ENCODE measurements at regions not wholly inside any gene's neighbourhood (a gene's known extent, or its start where the extent isn't known, plus 50 kb on each side); places are given as distances from the start of the nearest gene placed in this dataset.

- no CpG with 5 or more reads among the region's 18 CpGs for WGBS (ENCODE audit: extremely low coverage, insufficient coverage, insufficient read length)
- H3K9me3 ChIP-seq (ENCODE audit: insufficient read depth, low read depth, low read length) = no peaks in the 10 kb centered on the region
- H3K27me3 ChIP-seq (ENCODE audit: insufficient read depth, low read length) = no peaks in the 10 kb centered on the region
- no peak overlapping the region for H4K91ac ChIP-seq (ENCODE audit: low read depth, low read length)
- no peak overlapping the region for H3K9ac ChIP-seq (ENCODE audit: low read length)
- peaks cover 0 to 3% of the 10 kb centered on the region in 2 experiments for H3K4me1 ChIP-seq (ENCODE audit: control insufficient read depth in 1 of 2, insufficient read depth in 2 of 2, low read length in 2 of 2)
- H2BK5ac ChIP-seq (ENCODE audit: low read depth, low read length, poor library complexity) = no peak overlapping the region
- H3K18ac ChIP-seq (ENCODE audit: low read length) = no peak overlapping the region
- H3K4ac ChIP-seq (ENCODE audit: low read depth, low read length) = no peak overlapping the region
- H2BK12ac ChIP-seq (ENCODE audit: low read length) = no peak overlapping the region
- no peak overlapping the region for H4K8ac ChIP-seq (ENCODE audit: low read depth, low read length)
- no peak overlapping the region for H3K4me3 ChIP-seq (ENCODE audit: low read depth, low read length)
- no peak overlapping the region for H2AFZ ChIP-seq (ENCODE audit: insufficient read depth, low read length, poor library complexity)
- H2AK5ac ChIP-seq (ENCODE audit: low read length) = no peak overlapping the region
- no peak overlapping the region for H2BK120ac ChIP-seq (ENCODE audit: insufficient read depth, low read length, poor library complexity)
- no peak for DNase-seq
- no peak overlapping the region for H3K27ac ChIP-seq (ENCODE audit: low read depth, low read length)
- H3K79me1 ChIP-seq (ENCODE audit: low read length) = no peaks in the 10 kb centered on the region
- H3K4me2 ChIP-seq (ENCODE audit: low read length) = no peak overlapping the region
- no peak overlapping the region for H3K14ac ChIP-seq (ENCODE audit: low read length)
- H4K12ac ChIP-seq (ENCODE audit: low read depth, low read length) = no peak overlapping the region
- H3K23ac ChIP-seq (ENCODE audit: low read length) = no peak overlapping the region
- H3K36me3 ChIP-seq (ENCODE audit: control insufficient read depth in 1 of 2, insufficient read depth in 2 of 2, low read length in 2 of 2) = no peaks in the 10 kb centered on the region
- no peaks in the 10 kb centered on the region for H3K79me2 ChIP-seq (ENCODE audit: control insufficient read depth, insufficient read depth, low read length, poor library complexity)
Observed at GRCh38 chr2:8304821-8305766, 376.8 kb upstream of the ID2 start.

GRCh38 chr2:8306530-8307351 is 375.1 kb upstream of the ID2 start:
- Histone ChIP-seq H3K79me2 (ENCODE audit: control insufficient read depth, insufficient read depth, low read length, poor library complexity) (no peaks in the 10 kb centered on the region), H3K27ac (ENCODE audit: low read depth, low read length) (no peak overlapping the region), H3K23ac (ENCODE audit: low read length) (no peak overlapping the region), H3K4ac (ENCODE audit: low read depth, low read length) (no peak overlapping the region), H3K4me1 (ENCODE audit: control insufficient read depth in 1 of 2, insufficient read depth in 2 of 2, low read length in 2 of 2) (peaks cover 0 to 3% of the 10 kb centered on the region in 2 experiments), H3K36me3 (ENCODE audit: control insufficient read depth in 1 of 2, insufficient read depth in 2 of 2, low read length in 2 of 2) (no peaks in the 10 kb centered on the region), H3K9ac (ENCODE audit: low read length) (no peak overlapping the region), H3K14ac (ENCODE audit: low read length) (no peak overlapping the region), H3K9me3 (ENCODE audit: insufficient read depth, low read depth, low read length) (no peaks in the 10 kb centered on the region), H3K79me1 (ENCODE audit: low read length) (no peaks in the 10 kb centered on the region), H3K18ac (ENCODE audit: low read length) (no peak overlapping the region), H2BK5ac (ENCODE audit: low read depth, low read length, poor library complexity) (no peak overlapping the region), H4K12ac (ENCODE audit: low read depth, low read length) (no peak overlapping the region), H4K91ac (ENCODE audit: low read depth, low read length) (no peak overlapping the region), H3K4me3 (ENCODE audit: low read depth, low read length) (no peak overlapping the region), H2BK120ac (ENCODE audit: insufficient read depth, low read length, poor library complexity) (no peak overlapping the region), H3K4me2 (ENCODE audit: low read length) (no peak overlapping the region), H3K27me3 (ENCODE audit: insufficient read depth, low read length) (no peaks in the 10 kb centered on the region), H4K8ac (ENCODE audit: low read depth, low read length) (no peak overlapping the region), H2BK12ac (ENCODE audit: low read length) (no peak overlapping the region), H2AFZ (ENCODE audit: insufficient read depth, low read length, poor library complexity) (no peak overlapping the region), H2AK5ac (ENCODE audit: low read length) (no peak overlapping the region)
- WGBS (ENCODE audit: extremely low coverage, insufficient coverage, insufficient read length) = no CpG with 5 or more reads among the region's 7 CpGs
- no peak for DNase-seq

DNA sequence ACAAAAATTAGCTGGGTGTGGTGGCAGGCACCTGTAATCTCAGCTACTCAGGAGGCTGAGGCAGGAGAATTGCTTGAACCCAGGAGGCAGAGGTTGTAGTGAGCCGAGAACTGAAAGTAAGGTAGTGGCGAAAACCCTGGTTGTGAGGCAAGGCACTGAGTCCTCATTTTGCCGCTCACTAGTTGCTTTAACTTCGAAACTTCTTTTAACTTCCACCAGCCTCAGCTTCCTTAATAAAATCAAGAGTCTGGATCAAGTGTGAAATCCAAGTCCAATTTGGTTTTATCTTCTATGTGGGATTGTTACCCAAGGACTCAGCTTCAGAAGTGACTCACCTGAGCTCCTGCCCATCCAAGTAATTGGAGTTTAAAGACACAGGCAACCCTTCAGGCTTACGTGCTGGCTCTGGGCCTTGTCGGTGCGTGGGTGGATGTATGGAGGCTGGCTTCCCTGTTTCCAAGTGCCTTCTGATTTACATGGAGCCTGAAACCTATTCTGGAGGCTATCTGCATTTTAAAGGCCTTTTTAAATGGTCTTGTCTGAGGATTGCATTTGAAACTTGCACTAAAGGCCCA is 374.2 kb upstream of the ID2 start:
- Histone ChIP-seq H2BK120ac (ENCODE audit: insufficient read depth, low read length, poor library complexity) (no peak overlapping the region), H3K9ac (ENCODE audit: low read length) (no peak overlapping the region), H3K27me3 (ENCODE audit: insufficient read depth, low read length) (no peaks in the 10 kb centered on the region), H3K9me3 (ENCODE audit: insufficient read depth, low read depth, low read length) (no peaks in the 10 kb centered on the region), H3K23ac (ENCODE audit: low read length) (no peak overlapping the region), H3K14ac (ENCODE audit: low read length) (no peak overlapping the region), H2AFZ (ENCODE audit: insufficient read depth, low read length, poor library complexity) (no peak overlapping the region), H3K79me2 (ENCODE audit: control insufficient read depth, insufficient read depth, low read length, poor library complexity) (no peaks in the 10 kb centered on the region), H3K4ac (ENCODE audit: low read depth, low read length) (no peak overlapping the region), H2AK5ac (ENCODE audit: low read length) (no peak overlapping the region), H4K91ac (ENCODE audit: low read depth, low read length) (no peak overlapping the region), H4K8ac (ENCODE audit: low read depth, low read length) (no peak overlapping the region), H3K4me1 (ENCODE audit: control insufficient read depth in 1 of 2, insufficient read depth in 2 of 2, low read length in 2 of 2) (peaks cover 0 to 3% of the 10 kb centered on the region in 2 experiments), H4K12ac (ENCODE audit: low read depth, low read length) (no peak overlapping the region), H3K18ac (ENCODE audit: low read length) (no peak overlapping the region), H2BK12ac (ENCODE audit: low read length) (no peak overlapping the region), H3K27ac (ENCODE audit: low read depth, low read length) (no peak overlapping the region), H3K4me2 (ENCODE audit: low read length) (no peak overlapping the region), H3K36me3 (ENCODE audit: control insufficient read depth in 1 of 2, insufficient read depth in 2 of 2, low read length in 2 of 2) (no peaks in the 10 kb centered on the region), H2BK5ac (ENCODE audit: low read depth, low read length, poor library complexity) (no peak overlapping the region), H3K79me1 (ENCODE audit: low read length) (no peaks in the 10 kb centered on the region), H3K4me3 (ENCODE audit: low read depth, low read length) (no peak overlapping the region)
- DNase-seq = no peak
- WGBS (ENCODE audit: extremely low coverage, insufficient coverage, insufficient read length) = no CpG with 5 or more reads among the region's 7 CpGs

- Histone ChIP-seq H4K8ac (ENCODE audit: low read depth, low read length) (no peak overlapping the region), H3K27me3 (ENCODE audit: insufficient read depth, low read length) (no peaks in the 10 kb centered on the region), H2AFZ (ENCODE audit: insufficient read depth, low read length, poor library complexity) (no peak overlapping the region), H4K12ac (ENCODE audit: low read depth, low read length) (no peak overlapping the region), H2BK120ac (ENCODE audit: insufficient read depth, low read length, poor library complexity) (no peak overlapping the region), H3K4ac (ENCODE audit: low read depth, low read length) (no peak overlapping the region), H3K14ac (ENCODE audit: low read length) (no peak overlapping the region), H3K4me1 (ENCODE audit: control insufficient read depth in 1 of 2, insufficient read depth in 2 of 2, low read length in 2 of 2) (peaks cover 0 to 3% of the 10 kb centered on the region in 2 experiments), H2AK5ac (ENCODE audit: low read length) (no peak overlapping the region), H3K18ac (ENCODE audit: low read length) (no peak overlapping the region), H3K9me3 (ENCODE audit: insufficient read depth, low read depth, low read length) (no peaks in the 10 kb centered on the region), H3K23ac (ENCODE audit: low read length) (no peak overlapping the region), H3K9ac (ENCODE audit: low read length) (no peak overlapping the region), H3K4me2 (ENCODE audit: low read length) (no peak overlapping the region), H3K27ac (ENCODE audit: low read depth, low read length) (no peak overlapping the region), H2BK12ac (ENCODE audit: low read length) (no peak overlapping the region), H3K36me3 (ENCODE audit: control insufficient read depth in 1 of 2, insufficient read depth in 2 of 2, low read length in 2 of 2) (no peaks in the 10 kb centered on the region), H2BK5ac (ENCODE audit: low read depth, low read length, poor library complexity) (no peak overlapping the region), H3K79me2 (ENCODE audit: control insufficient read depth, insufficient read depth, low read length, poor library complexity) (no peaks in the 10 kb centered on the region), H3K79me1 (ENCODE audit: low read length) (no peaks in the 10 kb centered on the region), H4K91ac (ENCODE audit: low read depth, low read length) (no peak overlapping the region), H3K4me3 (ENCODE audit: low read depth, low read length) (no peak overlapping the region)
- no CpG with 5 or more reads among the region's 7 CpGs for WGBS (ENCODE audit: extremely low coverage, insufficient coverage, insufficient read length)
- DNase-seq = no peak
Observed at GRCh38 chr2:8309131-8309530, 372.7 kb upstream of the ID2 start.

Measured in trophoblast cell (in vitro differentiated cells and primary cell).